ENCODE measurements at regions not wholly inside any gene's neighbourhood (a gene's known extent, or its start where the extent isn't known, plus 50 kb on each side); places are given as distances from the start of the nearest gene placed in this dataset.

DNA sequence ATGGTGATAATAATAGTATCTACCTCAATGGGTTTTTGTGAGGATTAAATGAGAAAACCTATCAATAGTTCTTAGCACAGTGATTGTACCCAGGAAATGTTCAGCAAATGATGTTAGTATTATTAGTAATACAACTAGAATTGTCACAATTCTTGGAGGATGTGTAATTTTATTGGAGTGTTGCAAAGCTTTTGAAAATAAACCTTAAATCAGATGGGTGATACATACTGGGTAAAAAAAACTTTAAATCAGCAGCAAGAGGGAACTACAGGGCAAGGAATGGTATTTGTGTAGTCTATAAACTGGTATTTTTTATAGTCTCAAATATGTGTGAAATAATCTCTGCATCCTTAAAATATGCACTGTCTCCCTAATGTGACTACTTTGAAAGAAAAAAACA, 371.6 kb downstream of the PIK3R1 start:
- TF ChIP-seq, protein P1, sequence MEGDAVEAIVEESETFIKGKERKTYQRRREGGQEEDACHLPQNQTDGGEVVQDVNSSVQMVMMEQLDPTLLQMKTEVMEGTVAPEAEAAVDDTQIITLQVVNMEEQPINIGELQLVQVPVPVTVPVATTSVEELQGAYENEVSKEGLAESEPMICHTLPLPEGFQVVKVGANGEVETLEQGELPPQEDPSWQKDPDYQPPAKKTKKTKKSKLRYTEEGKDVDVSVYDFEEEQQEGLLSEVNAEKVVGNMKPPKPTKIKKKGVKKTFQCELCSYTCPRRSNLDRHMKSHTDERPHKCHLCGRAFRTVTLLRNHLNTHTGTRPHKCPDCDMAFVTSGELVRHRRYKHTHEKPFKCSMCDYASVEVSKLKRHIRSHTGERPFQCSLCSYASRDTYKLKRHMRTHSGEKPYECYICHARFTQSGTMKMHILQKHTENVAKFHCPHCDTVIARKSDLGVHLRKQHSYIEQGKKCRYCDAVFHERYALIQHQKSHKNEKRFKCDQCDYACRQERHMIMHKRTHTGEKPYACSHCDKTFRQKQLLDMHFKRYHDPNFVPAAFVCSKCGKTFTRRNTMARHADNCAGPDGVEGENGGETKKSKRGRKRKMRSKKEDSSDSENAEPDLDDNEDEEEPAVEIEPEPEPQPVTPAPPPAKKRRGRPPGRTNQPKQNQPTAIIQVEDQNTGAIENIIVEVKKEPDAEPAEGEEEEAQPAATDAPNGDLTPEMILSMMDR (IDR thresholded peaks at IDR 0.05), result no peak
- TF ChIP-seq, protein P2, sequence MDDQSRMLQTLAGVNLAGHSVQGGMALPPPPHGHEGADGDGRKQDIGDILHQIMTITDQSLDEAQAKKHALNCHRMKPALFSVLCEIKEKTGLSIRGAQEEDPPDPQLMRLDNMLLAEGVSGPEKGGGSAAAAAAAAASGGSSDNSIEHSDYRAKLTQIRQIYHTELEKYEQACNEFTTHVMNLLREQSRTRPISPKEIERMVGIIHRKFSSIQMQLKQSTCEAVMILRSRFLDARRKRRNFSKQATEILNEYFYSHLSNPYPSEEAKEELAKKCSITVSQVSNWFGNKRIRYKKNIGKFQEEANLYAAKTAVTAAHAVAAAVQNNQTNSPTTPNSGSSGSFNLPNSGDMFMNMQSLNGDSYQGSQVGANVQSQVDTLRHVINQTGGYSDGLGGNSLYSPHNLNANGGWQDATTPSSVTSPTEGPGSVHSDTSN (IDR thresholded peaks at IDR 0.05), result no peak
- TF ChIP-seq RFX5 (IDR thresholded peaks at IDR 0.05; ENCODE audit: low read length), result no peak
- no peak for TF ChIP-seq EZH2phosphoT487 (IDR thresholded peaks at IDR 0.05; ENCODE audit: borderline replicate concordance, low read depth)
- no peak for TF ChIP-seq GABPA (IDR thresholded peaks at IDR 0.05; ENCODE audit: low read depth)
- TF ChIP-seq, protein P3, sequence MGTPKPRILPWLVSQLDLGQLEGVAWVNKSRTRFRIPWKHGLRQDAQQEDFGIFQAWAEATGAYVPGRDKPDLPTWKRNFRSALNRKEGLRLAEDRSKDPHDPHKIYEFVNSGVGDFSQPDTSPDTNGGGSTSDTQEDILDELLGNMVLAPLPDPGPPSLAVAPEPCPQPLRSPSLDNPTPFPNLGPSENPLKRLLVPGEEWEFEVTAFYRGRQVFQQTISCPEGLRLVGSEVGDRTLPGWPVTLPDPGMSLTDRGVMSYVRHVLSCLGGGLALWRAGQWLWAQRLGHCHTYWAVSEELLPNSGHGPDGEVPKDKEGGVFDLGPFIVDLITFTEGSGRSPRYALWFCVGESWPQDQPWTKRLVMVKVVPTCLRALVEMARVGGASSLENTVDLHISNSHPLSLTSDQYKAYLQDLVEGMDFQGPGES (IDR thresholded peaks at IDR 0.05; ENCODE audit: low read depth, low read length), result no peak
- no peak for TF ChIP-seq RXRA (IDR thresholded peaks at IDR 0.05; ENCODE audit: borderline replicate concordance, low read depth)
- no peak for TF ChIP-seq RCOR1 (IDR thresholded peaks at IDR 0.05; ENCODE audit: low read length)
- TF ChIP-seq TCF12 (IDR thresholded peaks at IDR 0.05), result no peak
- TF ChIP-seq, protein P4, sequence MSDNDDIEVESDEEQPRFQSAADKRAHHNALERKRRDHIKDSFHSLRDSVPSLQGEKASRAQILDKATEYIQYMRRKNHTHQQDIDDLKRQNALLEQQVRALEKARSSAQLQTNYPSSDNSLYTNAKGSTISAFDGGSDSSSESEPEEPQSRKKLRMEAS (IDR thresholded peaks at IDR 0.05; ENCODE audit: low read depth), result no peak
- TF ChIP-seq POLR2AphosphoS5 (IDR thresholded peaks at IDR 0.05; ENCODE audit: low read depth, low read length), result no peak
- TF ChIP-seq FOXM1 (IDR thresholded peaks at IDR 0.05; ENCODE audit: low read depth), result no peak
